ENCODE measurements at regions not wholly inside any gene's neighbourhood (a gene's known extent, or its start where the extent isn't known, plus 50 kb on each side); places are given as distances from the start of the nearest gene placed in this dataset.
"Not testable (repeated sequence)": the region's sequence is repeated elsewhere in the genome, so short reads cannot be mapped to it uniquely, and the experiment has no call there.

DNA sequence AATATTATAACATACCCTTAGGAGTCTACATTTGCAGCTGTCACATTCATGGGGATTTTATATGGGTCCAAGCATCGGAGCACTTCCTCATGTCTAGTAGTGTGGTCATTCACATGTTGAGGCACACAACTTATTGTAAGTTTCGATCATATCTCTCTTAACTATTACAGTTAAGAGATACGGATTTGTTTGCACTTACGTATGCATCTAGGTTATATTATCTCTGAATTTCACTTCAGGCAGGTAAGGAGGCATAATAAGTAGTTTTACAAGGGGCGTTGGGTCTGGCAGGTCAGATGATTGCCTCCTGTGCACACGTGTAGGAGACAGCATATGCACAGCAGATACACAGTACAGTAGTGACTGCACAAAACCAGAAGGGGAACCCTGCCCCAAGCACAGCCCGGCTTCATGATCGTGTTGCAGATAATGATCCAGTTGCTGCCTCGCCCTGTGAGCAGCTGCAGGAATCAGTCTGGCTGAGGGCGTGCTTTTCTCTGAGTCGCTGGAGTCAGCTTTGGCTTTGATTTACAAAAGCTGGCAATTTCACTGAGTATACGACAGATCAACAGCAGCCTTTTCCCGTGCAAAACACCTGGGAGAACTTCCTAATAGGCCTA lies 302.9 kb upstream of the GATB start:
- TF ChIP-seq SUZ12 (IDR thresholded peaks at IDR 0.05) (no peak), TARDBP (IDR thresholded peaks at IDR 0.05) (no peak), FOXA1 (IDR thresholded peaks at IDR 0.05) (no peak)
- CTCF ChIA-PET, result interaction anchor here (0.9 to 3.1 kb wide), 2 partner anchors 18 to 287 kb away, joined by 3 to 9 read pairs; no protein-coding TSS in a partner anchor
- POLR2A ChIA-PET, result no interaction called here
- DNase-seq (ENCODE audit: extremely low spot score), result no peak

DNA sequence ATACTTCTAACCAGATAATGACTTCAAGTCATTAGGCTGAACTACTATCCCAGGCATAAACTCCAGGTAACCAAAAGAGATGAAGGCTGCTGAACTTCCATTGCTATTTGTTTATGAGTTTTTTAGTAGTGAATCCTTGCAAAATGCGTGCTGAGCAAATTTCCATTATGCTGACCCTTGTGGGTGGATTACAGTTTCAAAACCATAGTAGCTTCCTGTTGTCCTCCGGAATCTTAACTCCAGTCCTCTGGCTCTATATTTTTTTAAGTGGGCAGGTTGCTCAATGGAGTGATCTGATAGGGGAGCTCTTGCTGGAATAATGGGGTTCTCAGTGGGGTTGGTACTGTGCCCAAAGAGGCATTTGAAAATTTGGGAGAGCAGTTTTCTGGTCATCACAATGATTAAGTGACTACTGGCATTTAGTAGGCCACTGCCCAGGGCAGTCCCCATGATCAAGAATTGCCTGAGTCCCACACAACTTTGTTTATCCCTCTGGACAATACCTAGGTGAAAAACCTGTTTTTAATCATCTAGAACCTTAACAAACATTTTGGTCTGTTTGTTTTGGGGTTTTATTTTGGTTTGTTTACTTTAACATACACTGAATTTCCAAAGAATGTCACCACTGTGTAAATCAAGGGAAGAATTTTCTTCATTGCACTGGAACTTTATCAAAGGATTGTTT lies 302.3 kb upstream of the GATB start:
- POLR2A ChIA-PET, result no interaction called here
- TF ChIP-seq, protein P1, sequence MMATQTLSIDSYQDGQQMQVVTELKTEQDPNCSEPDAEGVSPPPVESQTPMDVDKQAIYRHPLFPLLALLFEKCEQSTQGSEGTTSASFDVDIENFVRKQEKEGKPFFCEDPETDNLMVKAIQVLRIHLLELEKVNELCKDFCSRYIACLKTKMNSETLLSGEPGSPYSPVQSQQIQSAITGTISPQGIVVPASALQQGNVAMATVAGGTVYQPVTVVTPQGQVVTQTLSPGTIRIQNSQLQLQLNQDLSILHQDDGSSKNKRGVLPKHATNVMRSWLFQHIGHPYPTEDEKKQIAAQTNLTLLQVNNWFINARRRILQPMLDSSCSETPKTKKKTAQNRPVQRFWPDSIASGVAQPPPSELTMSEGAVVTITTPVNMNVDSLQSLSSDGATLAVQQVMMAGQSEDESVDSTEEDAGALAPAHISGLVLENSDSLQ (IDR thresholded peaks at IDR 0.05), result no peak
- TF ChIP-seq CTBP1 (IDR thresholded peaks at IDR 0.05; ENCODE audit: borderline replicate concordance), result no peak
- TF ChIP-seq SP1 (IDR thresholded peaks at IDR 0.05), result no peak
- no peak for DNase-seq (ENCODE audit: extremely low spot score)
- CTCF ChIA-PET, result interaction anchor here (3.1 kb wide), 1 partner anchor 17 kb away, joined by 9 read pairs; no protein-coding TSS in a partner anchor

GRCh38 chr4:152054731-152055130 lies 293.9 kb upstream of the GATB start:
- ChIA-PET POLR2A (no interaction called here), CTCF (no interaction called here)
- no peak for DNase-seq (ENCODE audit: extremely low spot score)
- TF ChIP-seq ELF4 (IDR thresholded peaks at IDR 0.05) (no peak), FOXA1 (IDR thresholded peaks at IDR 0.05) (no peak), NFRKB (IDR thresholded peaks at IDR 0.05) (no peak), SUZ12 (IDR thresholded peaks at IDR 0.05) (no peak), CTBP1 (IDR thresholded peaks at IDR 0.05; ENCODE audit: borderline replicate concordance) (no peak), LEF1 (IDR thresholded peaks at IDR 0.05; ENCODE audit: borderline replicate concordance) (no peak), FOXK2 (IDR thresholded peaks at IDR 0.05) (no peak), BHLHE40 (IDR thresholded peaks at IDR 0.05; ENCODE audit: borderline replicate concordance) (no peak), FOXM1 (IDR thresholded peaks at IDR 0.05; ENCODE audit: borderline replicate concordance) (no peak), ZNF384 (IDR thresholded peaks at IDR 0.05) (no peak), ARNT (IDR thresholded peaks at IDR 0.05) (no peak), L3MBTL2 (conservative IDR thresholded peaks at IDR 0.05) (no peak), SP1 (IDR thresholded peaks at IDR 0.05) (no peak), TARDBP (IDR thresholded peaks at IDR 0.05) (no peak), HDGF (IDR thresholded peaks at IDR 0.05; ENCODE audit: borderline replicate concordance) (no peak)
- TF ChIP-seq, protein P1 (IDR thresholded peaks at IDR 0.05), result no peak

DNA sequence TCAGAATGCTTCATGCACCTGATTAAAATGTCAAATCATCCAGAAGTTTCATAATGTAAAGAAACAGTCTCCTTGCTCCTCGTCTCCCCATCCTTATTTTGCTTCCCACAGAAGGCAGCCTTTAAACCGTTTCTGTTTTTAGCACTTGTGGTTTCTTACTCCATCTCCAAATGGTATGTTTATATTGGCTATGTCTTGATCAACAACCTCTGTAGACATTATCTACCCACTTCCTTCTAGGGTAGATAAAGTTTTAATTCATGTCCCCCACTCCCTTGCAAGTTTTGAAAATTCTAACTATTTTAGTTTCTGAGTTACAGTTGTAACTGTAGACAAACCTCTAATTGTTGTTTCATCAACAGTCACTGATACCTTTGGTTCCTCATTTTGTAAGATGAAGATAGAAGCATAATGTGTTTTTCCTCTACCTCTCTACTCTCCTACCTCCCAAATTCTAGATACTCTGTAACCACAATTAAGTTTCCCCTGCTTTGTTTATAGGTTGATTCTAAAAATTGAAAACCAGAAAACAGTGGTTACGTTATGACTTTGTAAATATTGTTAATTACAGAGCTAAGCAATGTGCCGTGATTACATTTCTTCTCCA lies 291.7 kb upstream of the GATB start:
- CTCF ChIA-PET, result no interaction called here
- TF ChIP-seq ARNT (IDR thresholded peaks at IDR 0.05) (no peak), FOXM1 (IDR thresholded peaks at IDR 0.05; ENCODE audit: borderline replicate concordance) (no peak), LEF1 (IDR thresholded peaks at IDR 0.05; ENCODE audit: borderline replicate concordance) (no peak)
- POLR2A ChIA-PET, result no interaction called here
- DNase-seq (ENCODE audit: extremely low spot score), result no peak

GRCh38 chr4:152051332-152051731 lies 290.5 kb upstream of the GATB start:
- POLR2A ChIA-PET, result not testable (repeated sequence)
- CTCF ChIA-PET, result interaction anchor here (0.9 kb wide), 1 partner anchor 520 kb away, joined by 3 read pairs; no protein-coding TSS in a partner anchor

GRCh38 chr4:152050106-152050505 lies 289.3 kb upstream of the GATB start:
- CTCF ChIA-PET, result no interaction called here

More at GRCh38 chr4:152051332-152051731, 290.5 kb upstream of the GATB start:
- DNase-seq (ENCODE audit: extremely low spot score), result not testable (repeated sequence)

More at GRCh38 chr4:152050106-152050505, 289.3 kb upstream of the GATB start:
- TF ChIP-seq CTBP1 (IDR thresholded peaks at IDR 0.05; ENCODE audit: borderline replicate concordance) (no peak), ELF4 (IDR thresholded peaks at IDR 0.05) (no peak), SUZ12 (IDR thresholded peaks at IDR 0.05) (no peak), TARDBP (IDR thresholded peaks at IDR 0.05) (no peak), ZNF384 (IDR thresholded peaks at IDR 0.05) (no peak), NFRKB (IDR thresholded peaks at IDR 0.05) (no peak), BHLHE40 (IDR thresholded peaks at IDR 0.05; ENCODE audit: borderline replicate concordance) (no peak), SP1 (IDR thresholded peaks at IDR 0.05) (no peak), HDGF (IDR thresholded peaks at IDR 0.05; ENCODE audit: borderline replicate concordance) (no peak), LEF1 (IDR thresholded peaks at IDR 0.05; ENCODE audit: borderline replicate concordance) (no peak), FOXM1 (IDR thresholded peaks at IDR 0.05; ENCODE audit: borderline replicate concordance) (no peak), ARNT (IDR thresholded peaks at IDR 0.05) (no peak), FOXK2 (IDR thresholded peaks at IDR 0.05) (no peak), L3MBTL2 (conservative IDR thresholded peaks at IDR 0.05) (no peak), FOXA1 (IDR thresholded peaks at IDR 0.05) (no peak)
- TF ChIP-seq, protein P1 (IDR thresholded peaks at IDR 0.05), result no peak
- POLR2A ChIA-PET, result no interaction called here
- DNase-seq (ENCODE audit: extremely low spot score), result no peak
